ENCODE measurements at regions not wholly inside any gene's neighbourhood (a gene's known extent, or its start where the extent isn't known, plus 50 kb on each side); places are given as distances from the start of the nearest gene placed in this dataset.
"Not testable (repeated sequence)": the region's sequence is repeated elsewhere in the genome, so short reads cannot be mapped to it uniquely, and the experiment has no call there.

- H3K4me3 ChIP-seq (ENCODE audit: low read depth, low read length), result no peak overlapping the region
- H3K27ac ChIP-seq, result no peak overlapping the region
- H3K27me3 ChIP-seq (ENCODE audit: insufficient read depth, low read depth, severe bottlenecking), result no peaks in the 10 kb centered on the region
- no peaks in the 10 kb centered on the region for H3K9me3 ChIP-seq (ENCODE audit: severe bottlenecking)
- TF ChIP-seq, protein P1, sequence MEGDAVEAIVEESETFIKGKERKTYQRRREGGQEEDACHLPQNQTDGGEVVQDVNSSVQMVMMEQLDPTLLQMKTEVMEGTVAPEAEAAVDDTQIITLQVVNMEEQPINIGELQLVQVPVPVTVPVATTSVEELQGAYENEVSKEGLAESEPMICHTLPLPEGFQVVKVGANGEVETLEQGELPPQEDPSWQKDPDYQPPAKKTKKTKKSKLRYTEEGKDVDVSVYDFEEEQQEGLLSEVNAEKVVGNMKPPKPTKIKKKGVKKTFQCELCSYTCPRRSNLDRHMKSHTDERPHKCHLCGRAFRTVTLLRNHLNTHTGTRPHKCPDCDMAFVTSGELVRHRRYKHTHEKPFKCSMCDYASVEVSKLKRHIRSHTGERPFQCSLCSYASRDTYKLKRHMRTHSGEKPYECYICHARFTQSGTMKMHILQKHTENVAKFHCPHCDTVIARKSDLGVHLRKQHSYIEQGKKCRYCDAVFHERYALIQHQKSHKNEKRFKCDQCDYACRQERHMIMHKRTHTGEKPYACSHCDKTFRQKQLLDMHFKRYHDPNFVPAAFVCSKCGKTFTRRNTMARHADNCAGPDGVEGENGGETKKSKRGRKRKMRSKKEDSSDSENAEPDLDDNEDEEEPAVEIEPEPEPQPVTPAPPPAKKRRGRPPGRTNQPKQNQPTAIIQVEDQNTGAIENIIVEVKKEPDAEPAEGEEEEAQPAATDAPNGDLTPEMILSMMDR (IDR thresholded peaks at IDR 0.05; ENCODE audit: low read depth, low read length), result no peak
- no peak for DNase-seq
- H3K36me3 ChIP-seq, result no peaks in the 10 kb centered on the region
These were observed 496.5 kb upstream of the SOX11 start for GRCh38 chr2:5195636-5196035.

DNA sequence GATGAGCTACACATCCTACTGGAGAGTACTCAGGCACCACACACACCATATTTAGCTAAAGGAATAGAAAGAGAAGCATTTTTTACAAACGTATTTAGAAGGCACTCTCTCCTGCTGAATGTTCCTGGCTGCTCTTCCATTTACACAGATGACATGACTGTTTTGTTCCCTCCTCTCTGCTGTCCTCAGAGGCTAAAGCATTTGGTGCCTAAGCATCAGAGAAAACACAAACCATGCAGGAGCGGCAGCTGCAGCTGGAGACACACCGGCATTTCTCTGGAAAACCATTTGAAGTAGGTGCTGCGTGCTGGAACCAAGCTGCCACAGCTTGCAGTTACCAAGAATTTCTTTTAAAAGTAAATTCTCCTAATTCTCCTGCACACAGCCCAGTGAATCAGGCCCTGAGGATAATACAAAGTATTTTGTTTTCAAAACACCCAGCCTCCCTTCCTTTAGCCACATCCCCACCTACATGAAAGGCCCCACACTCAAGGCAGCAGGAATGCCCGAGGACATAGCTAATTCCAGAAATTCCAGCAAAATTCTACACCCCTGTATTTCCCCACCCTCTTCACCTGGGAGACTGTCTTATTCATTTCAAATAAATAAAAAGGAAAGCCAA, 488.9 kb upstream of the SOX11 start:
- no peak for DNase-seq
- no peaks in the 10 kb centered on the region for H3K36me3 ChIP-seq
- H3K27me3 ChIP-seq (ENCODE audit: insufficient read depth, low read depth, severe bottlenecking), result no peaks in the 10 kb centered on the region
- no peaks in the 10 kb centered on the region for H3K9me3 ChIP-seq (ENCODE audit: severe bottlenecking)
- H3K4me3 ChIP-seq (ENCODE audit: low read depth, low read length), result no peak overlapping the region
- no peak overlapping the region for H3K27ac ChIP-seq
- TF ChIP-seq, protein P1 (IDR thresholded peaks at IDR 0.05; ENCODE audit: low read depth, low read length), result no peak

- H3K4me3 ChIP-seq (ENCODE audit: low read depth, low read length); H3K9me3 ChIP-seq (ENCODE audit: severe bottlenecking); H3K27me3 ChIP-seq (ENCODE audit: insufficient read depth, low read depth, severe bottlenecking); DNase-seq; H3K36me3 ChIP-seq; H3K27ac ChIP-seq: not testable (repeated sequence)
These were observed 485.4 kb upstream of the SOX11 start for GRCh38 chr2:5206742-5207141.

DNA sequence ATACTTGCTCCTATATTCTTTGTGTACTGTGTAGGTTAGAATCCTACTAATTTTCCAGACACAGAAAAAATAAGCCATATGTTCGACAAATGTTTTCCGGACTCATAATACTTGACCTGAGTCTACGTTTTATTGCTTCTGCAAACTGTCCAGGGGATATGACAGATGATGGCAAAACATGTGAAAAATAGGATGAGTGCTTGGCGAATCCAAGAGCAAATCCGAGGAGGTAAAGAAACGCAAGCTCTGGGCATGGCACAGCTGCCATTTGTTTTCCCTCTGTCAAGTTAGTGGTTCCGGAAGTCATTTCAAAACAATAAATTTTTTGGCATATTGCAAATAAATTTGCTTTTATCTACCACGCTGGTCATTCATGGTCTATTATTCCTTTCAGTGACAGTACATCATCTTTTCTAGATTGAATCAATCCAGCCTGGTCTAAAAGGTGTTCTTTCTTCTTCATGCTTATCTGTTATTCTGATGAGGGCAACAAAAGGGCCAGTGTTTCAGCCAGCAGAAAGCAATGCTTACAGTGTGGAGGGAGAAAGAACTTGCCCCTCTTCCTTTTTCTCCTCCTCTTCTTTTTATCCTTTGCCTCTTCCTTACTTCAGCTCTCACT, 476.1 kb upstream of the SOX11 start:
- DNase-seq, result no peak
- TF ChIP-seq, protein P1 (IDR thresholded peaks at IDR 0.05; ENCODE audit: low read depth, low read length), result no peak
- Histone ChIP-seq H3K36me3 (no peaks in the 10 kb centered on the region), H3K4me3 (ENCODE audit: low read depth, low read length) (no peak overlapping the region), H3K27ac (no peak overlapping the region), H3K27me3 (ENCODE audit: insufficient read depth, low read depth, severe bottlenecking) (no peaks in the 10 kb centered on the region), H3K9me3 (ENCODE audit: severe bottlenecking) (no peaks in the 10 kb centered on the region)

- H3K27me3 ChIP-seq (ENCODE audit: insufficient read depth, low read depth, severe bottlenecking), result no peaks in the 10 kb centered on the region
- no peak overlapping the region for H3K4me3 ChIP-seq (ENCODE audit: low read depth, low read length)
- H3K27ac ChIP-seq, result no peak overlapping the region
- no peaks in the 10 kb centered on the region for H3K9me3 ChIP-seq (ENCODE audit: severe bottlenecking)
- H3K36me3 ChIP-seq, result no peaks in the 10 kb centered on the region
- TF ChIP-seq, protein P1 (IDR thresholded peaks at IDR 0.05; ENCODE audit: low read depth, low read length), result no peak
- DNase-seq, result no peak
These were observed 465.0 kb upstream of the SOX11 start for GRCh38 chr2:5227062-5227699.

DNA sequence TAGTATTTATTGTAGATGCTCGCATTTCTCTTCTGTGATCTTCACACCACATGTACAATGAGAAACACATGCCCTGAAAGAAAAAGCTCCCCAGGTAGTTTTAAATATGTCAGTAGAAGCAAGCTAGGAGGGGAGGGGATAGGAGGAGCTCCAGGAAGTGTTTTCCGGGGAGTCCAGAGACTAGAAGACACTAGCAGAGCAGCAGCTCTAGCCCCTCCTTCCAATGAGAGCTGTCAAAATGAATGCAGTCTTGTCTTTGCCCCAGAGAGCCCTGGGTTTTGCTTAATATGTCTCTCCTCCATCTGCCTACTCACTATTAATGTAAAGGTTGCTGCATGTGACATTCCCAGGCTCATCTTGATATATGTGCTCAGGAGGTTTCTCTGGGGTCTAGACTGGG, 462.6 kb upstream of the SOX11 start:
- H3K36me3 ChIP-seq, result no peaks in the 10 kb centered on the region
- DNase-seq, result no peak
- no peaks in the 10 kb centered on the region for H3K27me3 ChIP-seq (ENCODE audit: insufficient read depth, low read depth, severe bottlenecking)
- H3K27ac ChIP-seq, result no peak overlapping the region
- TF ChIP-seq, protein P1 (IDR thresholded peaks at IDR 0.05; ENCODE audit: low read depth, low read length), result no peak
- H3K9me3 ChIP-seq (ENCODE audit: severe bottlenecking), result peaks cover 2% of the 10 kb centered on the region
- H3K4me3 ChIP-seq (ENCODE audit: low read depth, low read length), result no peak overlapping the region

Data from WERI-Rb-1 (cell line).